ENCODE measurements at regions not wholly inside any gene's neighbourhood (a gene's known extent, or its start where the extent isn't known, plus 50 kb on each side); places are given as distances from the start of the nearest gene placed in this dataset.

GRCh38 chr20:48150568-48150967 is 365.3 kb upstream of the SULF2 start:
- CTCF ChIA-PET, result no interaction called here
- DNase-seq (ENCODE audit: low spot score), result no peak
- H3K36me3 Mint-ChIP-seq, result peaks cover 2% of the 10 kb centered on the region

DNA sequence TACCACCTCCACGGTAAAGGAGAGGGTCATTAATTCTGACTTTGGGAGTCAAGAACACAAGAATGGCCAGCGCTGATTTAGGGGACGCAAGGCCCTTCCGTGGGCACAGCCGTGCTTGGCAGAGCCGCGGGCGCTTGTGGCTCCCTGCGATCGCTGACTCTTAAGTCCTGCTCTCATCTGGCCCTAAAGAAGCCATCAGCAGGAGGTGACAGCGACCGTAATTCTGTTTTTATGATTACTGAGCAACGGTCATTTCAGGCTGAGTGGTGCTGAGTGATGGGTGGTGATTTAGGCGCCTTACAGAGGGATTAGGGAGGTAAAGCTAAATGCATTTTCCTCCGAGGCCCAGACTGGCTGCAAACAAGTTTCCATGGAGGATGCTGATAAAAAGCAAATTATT is 364.6 kb upstream of the SULF2 start:
- DNase-seq (ENCODE audit: low spot score), result no peak
- Mint-ChIP-seq H3K36me3 (no peaks in the 10 kb centered on the region; the same call in 1 of the 2 replicates), H3K27me3 (ENCODE audit: low read depth) (no peaks in the 10 kb centered on the region), H3K27ac (no peak overlapping the region), H3K4me1 (peaks cover 21% of the 10 kb centered on the region), H3K4me3 (no peak overlapping the region), H3K9me3 (no peaks in the 10 kb centered on the region)
- ChIA-PET POLR2A (no interaction called here), CTCF (no interaction called here)
- ATAC-seq, result no peak
- no peak for TF ChIP-seq GABPB1 (CRISPR knock-in tag; IDR thresholded peaks at IDR 0.05)

More at GRCh38 chr20:48150568-48150967, 365.3 kb upstream of the SULF2 start:
- H3K9me3 Mint-ChIP-seq, result peaks cover 1% of the 10 kb centered on the region
- H3K4me3 Mint-ChIP-seq, result no peak overlapping the region
- H3K27ac Mint-ChIP-seq, result no peak overlapping the region
- no peak for TF ChIP-seq FOXJ3 (CRISPR knock-in tag; IDR thresholded peaks at IDR 0.05; ENCODE audit: borderline replicate concordance)
- no peak for TF ChIP-seq OVOL2 (CRISPR knock-in tag; IDR thresholded peaks at IDR 0.05; ENCODE audit: borderline replicate concordance)
- no peak for TF ChIP-seq ZNF219 (CRISPR knock-in tag; IDR thresholded peaks at IDR 0.05; ENCODE audit: borderline replicate concordance)
- no peak for TF ChIP-seq ZNF416 (CRISPR knock-in tag; IDR thresholded peaks at IDR 0.05)
- no peak for TF ChIP-seq ERG (CRISPR knock-in tag; IDR thresholded peaks at IDR 0.05)
- no peak for TF ChIP-seq CREB1 (CRISPR knock-in tag; IDR thresholded peaks at IDR 0.05)
- TF ChIP-seq, protein P1, sequence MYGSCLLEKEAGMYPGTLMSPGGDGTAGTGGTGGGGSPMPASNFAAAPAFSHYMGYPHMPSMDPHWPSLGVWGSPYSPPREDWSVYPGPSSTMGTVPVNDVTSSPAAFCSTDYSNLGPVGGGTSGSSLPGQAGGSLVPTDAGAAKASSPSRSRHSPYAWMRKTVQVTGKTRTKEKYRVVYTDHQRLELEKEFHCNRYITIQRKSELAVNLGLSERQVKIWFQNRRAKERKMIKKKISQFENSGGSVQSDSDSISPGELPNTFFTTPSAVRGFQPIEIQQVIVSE (CRISPR knock-in tag; IDR thresholded peaks at IDR 0.05; ENCODE audit: borderline replicate concordance), result no peak
- TF ChIP-seq ESRRA (CRISPR knock-in tag; IDR thresholded peaks at IDR 0.05; ENCODE audit: borderline replicate concordance), result no peak
- TF ChIP-seq ELF4 (CRISPR knock-in tag; IDR thresholded peaks at IDR 0.05; ENCODE audit: low read depth), result no peak
- no peak for TF ChIP-seq ETV6 (CRISPR knock-in tag; IDR thresholded peaks at IDR 0.05)
- TF ChIP-seq HMGA2 (CRISPR knock-in tag; IDR thresholded peaks at IDR 0.05), result no peak
- TF ChIP-seq ZNF671 (CRISPR knock-in tag; IDR thresholded peaks at IDR 0.05), result no peak
- no peak for TF ChIP-seq TCF7 (CRISPR knock-in tag; IDR thresholded peaks at IDR 0.05; ENCODE audit: low read depth)
- TF ChIP-seq, protein P2, sequence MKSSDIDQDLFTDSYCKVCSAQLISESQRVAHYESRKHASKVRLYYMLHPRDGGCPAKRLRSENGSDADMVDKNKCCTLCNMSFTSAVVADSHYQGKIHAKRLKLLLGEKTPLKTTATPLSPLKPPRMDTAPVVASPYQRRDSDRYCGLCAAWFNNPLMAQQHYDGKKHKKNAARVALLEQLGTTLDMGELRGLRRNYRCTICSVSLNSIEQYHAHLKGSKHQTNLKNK (CRISPR knock-in tag; IDR thresholded peaks at IDR 0.05), result no peak
- no peak for TF ChIP-seq SOX15 (CRISPR knock-in tag; IDR thresholded peaks at IDR 0.05)
- TF ChIP-seq, protein P3, sequence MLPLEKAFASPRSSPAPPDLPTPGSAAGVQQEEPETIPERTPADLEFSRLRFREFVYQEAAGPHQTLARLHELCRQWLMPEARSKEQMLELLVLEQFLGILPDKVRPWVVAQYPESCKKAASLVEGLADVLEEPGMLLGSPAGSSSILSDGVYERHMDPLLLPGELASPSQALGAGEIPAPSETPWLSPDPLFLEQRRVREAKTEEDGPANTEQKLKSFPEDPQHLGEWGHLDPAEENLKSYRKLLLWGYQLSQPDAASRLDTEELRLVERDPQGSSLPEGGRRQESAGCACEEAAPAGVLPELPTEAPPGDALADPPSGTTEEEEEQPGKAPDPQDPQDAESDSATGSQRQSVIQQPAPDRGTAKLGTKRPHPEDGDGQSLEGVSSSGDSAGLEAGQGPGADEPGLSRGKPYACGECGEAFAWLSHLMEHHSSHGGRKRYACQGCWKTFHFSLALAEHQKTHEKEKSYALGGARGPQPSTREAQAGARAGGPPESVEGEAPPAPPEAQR (CRISPR knock-in tag; IDR thresholded peaks at IDR 0.05), result no peak
- H3K27me3 Mint-ChIP-seq (ENCODE audit: low read depth), result no peaks in the 10 kb centered on the region; the same call in 1 of the 2 replicates
- peaks cover 21% of the 10 kb centered on the region for H3K4me1 Mint-ChIP-seq
- ATAC-seq, result no peak
- POLR2A ChIA-PET, result no interaction called here

- peaks cover 21% of the 10 kb centered on the region for H3K4me1 Mint-ChIP-seq
- H3K36me3 Mint-ChIP-seq, result no peaks in the 10 kb centered on the region
- H3K4me3 Mint-ChIP-seq, result no peak overlapping the region
- no peaks in the 10 kb centered on the region for H3K9me3 Mint-ChIP-seq
- no peaks in the 10 kb centered on the region for H3K27me3 Mint-ChIP-seq (ENCODE audit: low read depth)
- no peak for TF ChIP-seq PRRX2 (CRISPR knock-in tag; IDR thresholded peaks at IDR 0.05)
- no peak for TF ChIP-seq MXD4 (CRISPR knock-in tag; IDR thresholded peaks at IDR 0.05; ENCODE audit: borderline replicate concordance)
- TF ChIP-seq EMX1 (CRISPR knock-in tag; IDR thresholded peaks at IDR 0.05), result no peak
- ChIA-PET CTCF (no interaction called here), POLR2A (no interaction called here)
- DNase-seq (ENCODE audit: low spot score), result no peak
- ATAC-seq, result no peak
- no peak overlapping the region for H3K27ac Mint-ChIP-seq
Measured at GRCh38 chr20:48148916-48149672, 363.8 kb upstream of the SULF2 start.
